Left renal cortex interstitium (tissue), 4 donors: ENCODE measurements at regions not wholly inside any gene's neighbourhood (a gene's known extent, or its start where the extent isn't known, plus 50 kb on each side); places are given as distances from the start of the nearest gene placed in this dataset.

Experiments used
- DNase-seq, 4 donors: peaks; one replicate each; pipeline ENCODE4 v3.0.0-alpha.2; 2013; ENCODE audit warnings: low read depth in 4 of 4, low spot score in 2 of 4, missing footprints in 1 of 4

DNA sequence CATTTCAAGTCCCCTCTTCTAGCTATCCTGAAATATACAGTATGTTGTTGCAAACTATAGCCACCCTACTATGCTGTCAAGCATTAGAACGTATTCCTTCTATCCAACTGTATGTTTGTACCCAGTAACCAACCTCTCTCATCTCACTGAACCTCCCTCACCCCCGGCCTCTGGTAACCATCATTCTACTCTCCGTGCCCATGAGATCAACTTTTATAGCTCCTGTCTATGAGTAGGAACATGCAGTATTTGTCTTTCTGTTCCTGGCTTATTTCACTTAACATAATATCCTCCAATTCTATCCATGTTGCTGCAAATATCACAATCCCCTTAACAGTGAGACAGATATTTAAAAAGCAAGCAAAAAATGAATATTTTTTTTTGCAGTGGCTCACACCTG is 196.9 kb downstream of the PAX1 start:
- DNase-seq: no peak

DNA sequence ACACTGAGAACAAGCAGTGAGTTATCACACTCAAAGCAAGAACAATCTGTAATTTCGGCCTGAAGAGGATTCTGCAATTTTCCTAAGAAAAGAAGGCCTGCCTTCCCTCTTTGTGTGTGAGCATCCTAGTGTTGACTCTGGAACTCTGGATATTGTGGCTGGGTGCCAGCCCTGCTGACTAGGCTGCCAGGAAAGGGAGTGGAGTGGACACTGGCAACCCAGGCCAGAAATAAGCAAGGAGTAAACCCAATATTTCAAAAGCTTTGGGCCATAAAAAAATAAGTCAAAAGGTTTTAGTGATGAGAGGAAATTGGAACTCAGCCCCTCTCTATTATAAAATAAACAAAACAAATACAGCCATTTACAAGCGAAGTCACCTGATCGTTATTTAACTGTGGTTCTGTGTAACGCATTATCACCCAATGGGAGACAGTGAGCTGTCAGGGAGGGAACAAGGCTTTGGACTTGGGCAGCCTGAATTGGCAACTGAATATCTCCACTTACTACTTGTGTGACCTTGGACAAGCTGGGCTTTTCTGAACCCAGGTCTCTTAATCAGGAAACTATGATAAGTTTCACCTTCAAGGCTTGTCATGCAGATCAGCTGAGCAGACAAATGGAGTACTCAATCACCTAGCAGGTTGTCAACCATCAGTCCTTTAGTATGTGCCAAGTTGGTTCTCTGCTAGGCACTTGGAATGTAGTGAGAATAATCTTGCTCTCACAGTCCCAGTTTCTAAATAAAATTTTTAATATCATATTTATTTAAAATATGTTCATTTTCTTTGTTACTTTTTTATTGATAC is 196.2 kb downstream of the PAX1 start:
- no peak for DNase-seq

DNA sequence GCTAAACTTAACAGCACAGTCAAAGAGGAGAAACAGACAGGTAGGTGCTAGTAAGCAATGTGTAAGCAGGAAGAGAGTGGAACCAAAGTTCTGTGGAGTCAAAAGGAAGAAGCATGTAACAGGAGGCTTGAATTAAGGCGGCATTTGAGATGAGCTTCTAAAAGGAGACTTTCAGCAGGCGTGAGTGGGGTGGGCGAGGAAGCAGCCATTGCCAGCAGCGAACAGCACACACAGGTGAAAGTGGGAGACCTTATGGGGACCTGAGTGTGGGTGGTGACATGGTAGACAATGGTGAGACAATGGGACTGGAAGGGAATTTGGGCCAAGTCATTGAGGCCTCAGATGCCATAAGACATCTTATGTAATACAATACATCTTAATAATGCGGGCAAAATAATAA is 195.0 kb downstream of the PAX1 start:
- DNase-seq: no peak

DNA sequence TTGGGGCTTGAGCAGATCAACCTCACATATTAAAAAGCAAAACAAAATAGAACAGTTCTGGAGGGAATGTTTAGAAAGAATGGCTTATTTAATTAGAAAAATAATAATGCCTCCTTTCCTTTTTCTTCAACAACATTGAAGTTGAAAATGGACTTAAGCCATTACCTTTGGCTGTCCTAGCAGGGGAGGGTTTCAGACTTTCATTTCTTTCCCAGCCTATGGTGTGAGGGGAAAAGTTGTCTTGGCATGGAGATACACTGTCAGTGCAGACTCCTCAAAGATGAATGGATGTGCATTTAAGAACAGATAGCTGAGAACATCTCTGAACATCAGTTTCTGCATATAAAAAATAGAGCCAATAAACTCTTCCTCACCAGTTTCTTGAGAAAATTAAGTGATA is 169.5 kb downstream of the PAX1 start:
- no peak for DNase-seq

DNA sequence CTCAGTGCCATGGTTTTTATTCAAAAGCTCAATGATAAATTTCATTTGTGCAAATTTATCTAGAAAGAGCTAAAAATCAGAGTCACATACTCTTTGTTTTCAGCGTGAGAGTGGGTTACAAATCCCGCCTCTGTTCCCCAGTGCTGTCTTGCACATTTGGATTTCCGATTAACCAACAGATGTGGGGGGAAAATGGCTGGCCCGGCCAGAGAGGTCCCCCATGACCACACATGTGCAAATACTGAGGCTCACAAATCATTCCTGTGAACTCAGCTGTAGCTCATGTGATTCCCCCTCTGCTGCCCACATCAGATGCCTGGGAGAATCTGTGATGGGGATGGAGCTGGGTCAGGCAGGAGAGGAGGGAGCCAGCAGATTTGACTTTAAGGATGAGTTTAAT is 168.7 kb downstream of the PAX1 start:
- no peak for DNase-seq

DNA sequence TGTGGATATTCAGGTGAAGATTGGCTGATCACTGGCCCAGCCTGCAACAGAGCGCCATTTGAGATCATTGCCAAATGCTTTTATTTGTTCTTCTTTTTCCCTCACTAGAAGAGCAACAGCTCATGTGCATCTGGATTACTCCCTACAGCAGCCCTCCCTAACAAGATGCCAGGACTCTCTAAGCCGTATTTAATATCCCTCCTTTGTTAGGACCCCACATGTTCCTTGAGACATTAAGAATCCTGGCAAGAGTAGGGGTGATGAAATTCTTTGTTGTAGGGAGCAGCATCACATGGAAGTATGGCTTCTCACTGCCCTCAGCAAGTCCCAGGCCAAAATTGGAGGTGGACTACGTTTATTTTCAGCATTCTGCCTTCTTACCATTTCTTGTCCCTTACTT is 167.8 kb downstream of the PAX1 start:
- DNase-seq: no peak

DNA sequence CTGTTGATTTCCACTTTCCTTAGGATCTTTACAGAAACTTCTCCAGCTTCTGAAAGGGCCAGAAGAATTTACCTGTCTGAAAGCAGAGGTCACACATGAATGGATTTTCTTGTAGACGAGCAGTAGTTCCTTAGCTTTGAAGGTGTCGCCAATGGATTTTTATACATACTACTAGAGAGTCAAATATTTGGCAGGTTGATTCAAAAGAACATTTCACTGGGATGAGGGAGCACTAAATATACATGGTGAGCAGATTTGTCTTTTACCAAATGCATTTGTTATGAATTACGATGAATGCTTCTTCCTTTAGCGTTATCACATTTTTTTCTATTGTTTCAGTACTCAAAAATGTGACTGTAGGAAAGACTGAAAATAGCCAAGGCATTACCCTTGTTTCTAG is 162.3 kb downstream of the PAX1 start:
- DNase-seq: no peak

DNA sequence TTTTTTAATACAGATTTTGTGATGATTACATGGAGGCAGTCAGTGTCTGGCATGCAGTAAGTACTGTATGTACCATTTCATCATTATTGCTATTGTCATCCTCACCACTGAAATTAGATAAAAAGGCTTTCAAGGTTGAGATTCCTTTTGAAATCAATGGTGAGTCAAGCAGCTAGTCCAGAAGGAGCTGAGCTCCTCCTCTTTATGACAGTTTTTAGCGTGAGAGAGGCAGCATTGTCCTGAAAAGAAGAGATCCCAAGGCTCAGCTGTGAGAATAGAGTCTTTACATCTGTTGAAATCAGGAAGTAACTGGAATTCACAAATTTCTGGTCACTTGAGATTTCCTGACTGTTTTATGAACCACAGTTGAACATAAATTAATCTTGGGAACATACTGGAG is 161.9 kb downstream of the PAX1 start:
- DNase-seq: peak in 1 of 4 donors; percentile 16

DNA sequence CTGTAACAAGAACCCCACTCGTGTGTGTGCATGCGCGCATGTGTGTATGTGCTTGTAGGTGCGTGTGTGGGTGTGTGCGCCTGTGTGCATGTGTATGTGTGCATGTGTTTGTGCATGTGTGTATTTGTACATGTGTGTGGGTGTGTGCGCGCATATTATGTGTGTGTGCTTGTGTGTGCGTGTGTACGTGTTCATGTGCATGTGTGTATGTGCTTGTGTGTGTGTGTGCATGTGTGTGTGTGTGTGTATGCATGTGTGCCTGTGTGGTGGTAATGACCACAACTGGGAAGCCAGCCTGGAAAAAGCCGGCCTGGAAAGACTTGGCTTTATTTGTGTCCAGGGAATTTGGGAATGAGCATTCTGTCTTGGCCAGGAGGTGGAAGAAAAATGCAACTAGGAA is 157.5 kb downstream of the PAX1 start:
- no peak for DNase-seq

DNA sequence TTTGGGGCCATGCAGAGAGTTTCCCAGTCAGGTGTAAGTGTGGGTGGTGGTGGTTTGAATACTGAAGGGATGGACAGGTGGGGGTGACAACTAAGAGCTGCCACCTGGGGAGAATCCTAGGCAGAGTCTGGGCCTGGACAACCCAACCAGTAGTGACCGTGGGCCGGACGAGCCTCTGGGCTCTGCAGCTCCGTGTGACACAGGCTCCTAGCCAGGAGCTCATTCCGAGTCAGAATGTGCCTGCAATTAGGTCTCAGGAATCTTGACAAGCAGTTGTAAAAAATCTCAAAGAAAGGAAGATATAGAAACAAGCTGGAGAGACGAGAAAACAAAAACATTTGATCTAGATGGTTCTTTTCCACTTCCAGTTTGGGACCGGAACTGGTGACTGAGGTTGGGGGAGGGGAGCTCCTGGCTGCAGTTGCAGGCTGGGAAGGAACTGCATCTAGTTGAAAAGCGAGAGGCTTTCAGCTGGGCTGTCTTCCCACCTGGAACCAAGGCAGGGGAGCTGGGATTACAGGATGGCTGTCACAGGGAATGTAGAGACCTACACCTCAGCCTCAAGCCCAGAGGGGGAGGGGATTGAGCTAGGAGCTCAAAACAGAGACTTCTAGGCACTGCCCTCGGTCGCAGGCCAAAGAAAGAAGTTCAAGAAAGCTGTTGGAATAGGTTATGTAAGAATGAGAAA is 156.9 kb downstream of the PAX1 start:
- DNase-seq: peak in 1 of 4 donors; percentile 13

DNA sequence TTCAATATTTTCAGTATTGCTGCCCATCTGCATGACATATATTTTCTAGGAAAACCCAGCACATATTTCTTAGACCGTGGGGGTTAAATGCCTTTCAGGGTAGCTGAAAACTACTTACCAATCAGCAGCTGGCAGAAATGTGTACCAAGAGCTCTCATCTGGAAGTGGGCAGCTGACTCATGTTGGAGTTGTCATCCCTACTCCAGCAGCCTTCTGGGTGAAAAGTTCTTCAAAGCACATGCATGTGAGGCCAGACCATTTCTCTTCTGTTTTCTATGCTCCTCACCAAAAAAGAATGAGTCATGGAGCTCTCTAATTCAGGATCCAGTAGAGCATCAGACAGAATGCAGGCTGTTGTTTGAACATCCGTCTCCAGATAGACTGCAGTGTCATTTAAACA is 135.5 kb downstream of the PAX1 start:
- no peak for DNase-seq

DNA sequence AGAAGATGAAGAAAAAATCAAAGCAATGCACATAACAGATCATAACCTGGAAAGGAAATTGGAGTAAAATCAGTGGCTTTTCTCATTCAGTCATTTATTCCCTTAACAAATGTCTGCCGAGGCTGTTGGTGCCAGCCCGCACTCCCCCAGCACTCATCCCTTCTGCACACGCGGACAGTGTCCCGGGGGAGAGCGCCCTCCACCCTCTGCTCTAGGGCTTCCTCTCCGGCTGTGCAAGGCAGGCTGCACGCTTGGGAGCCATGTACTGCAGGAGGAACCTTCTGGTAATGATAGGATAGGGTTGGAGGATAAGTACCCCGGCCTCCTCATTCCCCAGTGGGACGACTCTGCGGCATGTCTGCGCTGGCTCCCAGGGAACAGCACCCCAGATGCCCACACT is 134.5 kb downstream of the PAX1 start:
- no peak for DNase-seq

DNA sequence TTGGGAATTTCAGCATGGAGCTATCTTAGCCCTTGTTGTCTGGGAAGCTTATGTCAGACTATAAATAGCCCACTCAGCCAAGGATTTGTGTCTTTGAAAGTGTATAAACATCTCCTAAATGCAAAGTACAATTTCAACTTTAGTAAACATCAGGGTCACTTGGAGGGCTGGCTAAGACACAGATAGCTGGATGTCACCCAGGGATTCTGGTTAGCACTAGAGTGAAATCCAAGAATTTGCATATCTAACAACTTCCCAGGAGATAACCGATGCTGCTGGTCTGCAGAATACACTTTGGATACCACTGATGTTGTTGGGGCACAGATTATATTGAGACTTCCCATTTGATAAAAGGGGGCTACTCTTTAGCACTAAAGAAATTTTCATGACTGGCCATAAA is 130.9 kb downstream of the PAX1 start:
- no peak for DNase-seq

DNA sequence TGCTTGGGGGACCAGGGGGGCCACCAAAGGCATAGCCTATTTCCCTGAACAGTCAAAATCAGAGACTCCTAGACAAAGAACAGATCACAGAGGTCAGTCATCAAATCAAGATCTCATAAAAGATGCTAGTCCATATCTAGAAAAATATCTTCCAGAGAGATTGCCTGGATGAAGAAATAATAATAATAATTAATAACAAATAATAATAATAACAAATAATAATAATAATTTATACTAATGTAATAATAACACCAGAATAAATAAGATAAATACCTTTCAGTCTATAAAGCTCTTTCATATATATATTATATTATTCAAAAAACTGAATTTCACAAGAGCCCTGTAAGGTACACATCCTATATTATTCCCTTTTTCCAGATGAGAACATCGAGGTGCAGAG is 129.6 kb downstream of the PAX1 start:
- no peak for DNase-seq

DNA sequence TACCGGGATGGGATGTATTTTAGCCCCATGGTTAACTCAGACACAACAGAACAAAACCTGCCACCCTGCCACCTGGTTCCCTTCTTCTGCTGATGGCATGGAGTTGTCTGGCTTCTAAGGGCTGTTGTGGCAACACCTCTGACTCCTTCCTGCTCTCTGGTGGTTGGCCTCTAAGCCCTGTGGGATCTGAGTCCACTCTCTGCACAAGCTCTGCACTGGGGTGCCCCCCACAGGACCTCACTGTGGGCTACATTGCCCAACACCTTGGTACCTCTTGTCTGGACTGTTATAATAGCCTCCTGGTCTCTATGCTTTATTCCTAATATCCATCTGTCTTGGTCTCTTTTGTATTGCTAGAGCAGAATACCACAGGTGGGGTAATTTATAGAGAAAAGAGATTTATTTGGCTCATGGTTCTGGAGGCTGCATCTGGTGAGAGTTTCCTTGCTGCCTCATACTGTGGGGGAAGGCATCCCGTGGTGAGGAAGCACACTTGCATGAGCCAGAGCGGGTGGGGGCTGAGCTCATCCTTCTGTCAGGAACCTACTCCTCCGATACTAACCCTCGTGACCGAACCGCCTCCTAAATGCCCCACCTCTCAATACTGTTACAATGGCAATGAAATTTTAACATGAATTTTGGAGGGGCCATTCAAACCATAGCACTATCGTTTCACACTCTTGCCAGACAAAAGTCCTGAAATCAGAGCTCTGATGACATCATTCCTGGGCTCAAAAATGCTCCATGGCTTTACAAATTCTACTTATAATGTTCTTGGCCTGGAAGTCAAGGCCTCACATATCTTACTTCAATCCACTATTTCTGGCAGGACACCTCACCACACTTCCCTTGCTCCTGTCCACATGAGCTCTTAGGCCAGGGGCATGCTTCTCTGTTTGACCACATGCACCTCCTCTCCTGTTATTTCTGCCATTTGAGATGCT is 127.2 kb downstream of the PAX1 start:
- no peak for DNase-seq

DNA sequence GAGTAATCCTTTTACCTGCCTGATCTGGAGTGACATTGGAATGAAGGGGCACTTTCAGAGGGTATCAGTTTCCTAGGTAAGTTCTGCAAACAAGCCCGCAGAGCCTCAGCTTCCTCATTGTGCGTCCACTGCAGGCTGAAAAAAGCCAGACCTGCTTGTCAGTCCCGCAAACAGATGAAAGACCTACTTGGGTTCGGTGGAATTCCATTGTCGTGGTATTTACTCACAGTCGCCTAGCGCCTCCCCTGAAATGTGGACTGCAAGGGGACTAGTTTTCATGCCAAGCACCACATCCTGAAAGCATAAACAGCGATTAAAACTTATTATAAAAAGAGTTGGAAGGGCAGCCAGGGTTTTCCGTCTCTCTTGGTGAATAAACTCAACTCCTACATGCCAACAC is 121.5 kb downstream of the PAX1 start:
- no peak for DNase-seq

DNA sequence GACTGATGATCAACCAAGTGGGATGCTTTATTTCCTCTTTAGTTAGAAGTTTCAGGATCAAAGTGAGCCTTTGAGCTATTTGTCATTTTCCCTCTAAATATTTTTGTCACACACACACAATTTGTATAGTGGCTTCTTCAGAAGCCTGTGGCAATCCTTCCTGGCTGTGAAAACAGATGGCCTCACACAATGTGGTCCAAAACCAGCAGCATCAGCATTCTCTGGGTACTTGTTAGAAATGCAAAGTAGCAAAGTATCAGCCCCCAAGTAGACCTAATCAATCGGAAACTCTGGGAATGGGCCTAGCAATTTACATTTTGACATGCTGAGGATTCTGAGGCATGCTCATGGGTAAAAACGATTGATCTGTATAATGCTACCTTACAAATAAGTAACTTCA is 115.9 kb downstream of the PAX1 start:
- DNase-seq: no peak

DNA sequence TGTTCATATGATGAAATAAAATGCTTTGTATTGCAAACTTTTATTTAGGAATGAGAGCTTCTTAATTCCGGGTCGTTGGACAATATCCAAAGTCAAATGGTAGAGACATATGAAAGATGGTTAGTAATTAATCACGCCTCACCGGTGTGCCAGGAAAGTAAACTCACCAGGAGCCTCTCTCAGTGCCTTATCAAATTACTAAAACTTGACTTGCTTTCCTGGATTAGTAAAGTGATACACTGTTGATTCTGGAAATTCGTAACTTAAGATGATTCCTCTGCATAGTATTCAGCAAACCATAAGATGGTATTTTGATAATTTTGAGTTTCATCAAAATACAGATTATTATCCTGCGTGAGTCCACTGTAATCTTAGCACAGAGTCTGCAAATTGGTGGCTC is 115.2 kb downstream of the PAX1 start:
- DNase-seq: peak in 1 of 4 donors; percentile 19

DNA sequence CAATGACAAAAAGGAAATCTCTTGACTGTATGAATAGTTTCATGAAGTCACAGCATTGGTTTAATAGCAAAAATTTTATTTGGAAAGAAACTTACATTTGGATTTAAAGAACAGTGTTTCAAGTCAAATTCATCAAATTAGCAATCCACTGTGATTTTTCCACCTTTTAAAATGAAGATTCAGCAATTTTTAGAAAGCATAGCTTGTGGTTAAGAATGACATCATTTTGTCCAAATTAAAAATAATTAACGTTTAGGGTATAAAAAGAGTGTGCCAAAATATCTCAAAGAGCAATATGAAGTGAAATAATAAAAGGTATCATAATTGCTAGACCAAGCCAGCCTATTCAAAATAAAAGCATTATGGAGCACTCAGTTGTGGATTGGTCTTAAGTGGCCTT is 114.6 kb downstream of the PAX1 start:
- no peak for DNase-seq

DNA sequence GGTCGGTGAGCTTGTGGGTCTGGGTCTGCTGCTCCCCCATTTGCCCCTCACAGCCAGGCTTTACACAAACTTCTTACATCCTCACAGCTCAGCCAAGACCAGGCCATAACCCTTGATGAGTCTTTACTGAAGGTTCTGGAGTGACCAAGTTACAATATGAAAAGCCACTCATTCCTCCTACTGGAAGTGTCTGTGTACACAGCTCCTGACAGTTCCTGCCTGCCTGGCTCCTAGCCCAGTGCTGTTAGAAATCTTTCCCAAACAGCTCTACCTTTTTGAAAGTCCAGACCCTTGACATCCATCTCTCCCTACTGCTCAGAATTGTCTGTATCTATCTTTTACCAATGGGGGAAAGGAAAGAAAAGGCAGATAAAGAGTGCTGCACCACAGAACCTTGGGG is 106.9 kb downstream of the PAX1 start:
- no peak for DNase-seq

DNA sequence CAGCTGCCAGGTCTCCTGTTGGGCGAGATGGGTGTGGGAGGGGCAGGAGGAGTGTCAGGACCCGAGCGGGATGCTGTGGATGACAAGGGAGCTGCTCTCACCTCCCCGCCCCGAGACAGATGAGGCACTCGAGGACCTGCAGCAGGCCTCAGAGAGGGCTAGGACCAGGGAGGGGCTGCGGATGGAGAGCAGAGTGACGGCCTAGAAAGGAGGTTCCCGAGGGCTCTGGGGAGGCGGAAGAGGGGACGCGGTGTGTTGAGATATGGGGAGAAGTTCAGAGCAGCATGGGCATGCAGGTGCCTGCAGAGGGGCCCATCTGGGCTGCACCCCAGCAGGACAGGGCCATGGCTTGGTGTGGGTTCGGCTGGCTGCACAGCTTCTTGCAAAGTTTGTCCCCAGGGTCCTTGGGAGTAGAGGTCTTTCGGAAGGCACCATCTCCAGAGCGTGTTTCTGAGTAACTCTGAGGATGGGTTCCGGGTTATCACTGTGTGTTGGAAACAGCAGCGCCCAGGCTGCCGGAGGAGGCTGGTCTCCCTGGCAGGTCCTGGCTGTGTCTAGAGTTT is 104.6 kb downstream of the PAX1 start:
- DNase-seq: no peak
